NT2/D1 (cell line): ENCODE measurements at regions not wholly inside any gene's neighbourhood (a gene's known extent, or its start where the extent isn't known, plus 50 kb on each side); places are given as distances from the start of the nearest gene placed in this dataset.

ENCODE experiments used
- DNase-seq: peaks from one replicate; pipeline ENCODE4 v3.0.0-alpha.2; 2011; ENCODE audit warnings: low read depth, low spot score
- H3K27me3 ChIP-seq: 2 replicates; pipeline ENCODE4 v1.6.0; 2011; ENCODE audit warnings: mild to moderate bottlenecking; ENCODE audit not compliant: insufficient read length, insufficient read depth
- H3K36me3 ChIP-seq: 2 replicates; pipeline ENCODE4 v1.6.1; 2011; ENCODE audit warnings: mild to moderate bottlenecking, low read length, mixed read lengths; ENCODE audit not compliant: insufficient read depth, insufficient read length
- H3K4me1 ChIP-seq: 2 replicates; pipeline ENCODE4 v1.5.1; 2011; ENCODE audit not compliant: insufficient read depth, insufficient read length
- H3K4me3 ChIP-seq: 2 replicates; pipeline ENCODE4 v1.5.1; 2011; ENCODE audit warnings: low read depth; ENCODE audit not compliant: insufficient read length
- H3K9ac ChIP-seq: 2 replicates; pipeline ENCODE4 v1.6.0; 2011; ENCODE audit warnings: low read depth; ENCODE audit not compliant: insufficient read length
- H3K9me3 ChIP-seq: 2 replicates; pipeline ENCODE4 v1.5.1; 2011; ENCODE audit warnings: mild to moderate bottlenecking, low read length; ENCODE audit not compliant: insufficient read depth
- SUZ12 ChIP-seq: IDR thresholded peaks from 2 replicates; pipeline ENCODE4 v1.6.1; 2011; ENCODE audit not compliant: insufficient read length, insufficient read depth; ENCODE audit errors: extremely low read depth
- YY1 ChIP-seq: IDR thresholded peaks from 2 replicates; pipeline ENCODE4 v1.6.1; 2011; ENCODE audit not compliant: insufficient read length, insufficient read depth
- ZNF274 ChIP-seq: IDR thresholded peaks from 2 replicates; pipeline ENCODE4 v1.6.1; 2011; ENCODE audit warnings: mild to moderate bottlenecking, low read depth, low read length

GRCh38 chr4:56182356-56182755 is 204.9 kb downstream of the AASDH start:
- H3K4me3 ChIP-seq, result no peak overlapping the region
- TF ChIP-seq SUZ12 (no peak), ZNF274 (no peak), YY1 (no peak)

GRCh38 chr4:56181140-56181953 is 205.9 kb downstream of the AASDH start:
- Histone ChIP-seq H3K27me3 (no peaks in the 10 kb centered on the region), H3K9me3 (no peaks in the 10 kb centered on the region), H3K4me1 (no peaks in the 10 kb centered on the region), H3K36me3 (no peaks in the 10 kb centered on the region), H3K9ac (no peak overlapping the region), H3K4me3 (no peak overlapping the region)
- TF ChIP-seq SUZ12 (no peak), ZNF274 (no peak), YY1 (no peak)
- no peak for DNase-seq

More at GRCh38 chr4:56182356-56182755, 204.9 kb downstream of the AASDH start:
- no peaks in the 10 kb centered on the region for H3K36me3 ChIP-seq
- H3K4me1 ChIP-seq, result no peaks in the 10 kb centered on the region
- H3K9me3 ChIP-seq, result no peaks in the 10 kb centered on the region
- DNase-seq, result no peak
- H3K9ac ChIP-seq, result no peak overlapping the region
- H3K27me3 ChIP-seq, result no peaks in the 10 kb centered on the region

- no peaks in the 10 kb centered on the region for H3K4me1 ChIP-seq
- no peak overlapping the region for H3K9ac ChIP-seq
- H3K36me3 ChIP-seq, result no peaks in the 10 kb centered on the region
- H3K9me3 ChIP-seq, result peaks cover 14% of the 10 kb centered on the region
- TF ChIP-seq ZNF274 (no peak), SUZ12 (no peak), YY1 (no peak)
- H3K4me3 ChIP-seq, result no peak overlapping the region
- H3K27me3 ChIP-seq, result no peaks in the 10 kb centered on the region
- DNase-seq, result no peak
Measured at GRCh38 chr4:56169061-56169460, 218.2 kb downstream of the AASDH start.

- Histone ChIP-seq H3K4me3 (no peak overlapping the region), H3K4me1 (no peaks in the 10 kb centered on the region), H3K9me3 (peaks cover 14% of the 10 kb centered on the region), H3K9ac (no peak overlapping the region), H3K27me3 (no peaks in the 10 kb centered on the region), H3K36me3 (no peaks in the 10 kb centered on the region)
- DNase-seq, result no peak
- no peak for TF ChIP-seq YY1
- no peak for TF ChIP-seq SUZ12
- TF ChIP-seq ZNF274, result no peak
Measured at GRCh38 chr4:56164907-56165306, 216.2 kb downstream of the CEP135 start.

GRCh38 chr4:56160636-56161035 is 211.9 kb downstream of the CEP135 start:
- Histone ChIP-seq H3K9ac (no peak overlapping the region), H3K36me3 (no peaks in the 10 kb centered on the region), H3K4me3 (no peak overlapping the region), H3K4me1 (no peaks in the 10 kb centered on the region), H3K9me3 (no peaks in the 10 kb centered on the region), H3K27me3 (no peaks in the 10 kb centered on the region)
- TF ChIP-seq YY1, result no peak
- no peak for TF ChIP-seq SUZ12
- TF ChIP-seq ZNF274, result no peak
- DNase-seq, result no peak

GRCh38 chr4:56158483-56158882 is 209.7 kb downstream of the CEP135 start:
- H3K9me3 ChIP-seq, result no peaks in the 10 kb centered on the region
- no peaks in the 10 kb centered on the region for H3K36me3 ChIP-seq
- TF ChIP-seq SUZ12, result no peak
- TF ChIP-seq YY1, result no peak
- TF ChIP-seq ZNF274, result no peak
- DNase-seq, result no peak
- no peaks in the 10 kb centered on the region for H3K4me1 ChIP-seq
- H3K9ac ChIP-seq, result no peak overlapping the region
- no peaks in the 10 kb centered on the region for H3K27me3 ChIP-seq
- H3K4me3 ChIP-seq, result no peak overlapping the region

- DNase-seq, result no peak
- no peaks in the 10 kb centered on the region for H3K4me1 ChIP-seq
- no peaks in the 10 kb centered on the region for H3K36me3 ChIP-seq
- H3K27me3 ChIP-seq, result no peaks in the 10 kb centered on the region
- TF ChIP-seq YY1 (no peak), SUZ12 (no peak), ZNF274 (no peak)
- H3K4me3 ChIP-seq, result no peak overlapping the region
- H3K9me3 ChIP-seq, result no peaks in the 10 kb centered on the region
- H3K9ac ChIP-seq, result no peak overlapping the region
Measured at GRCh38 chr4:56156141-56156540, 207.4 kb downstream of the CEP135 start.
